ENCODE measurements at regions not wholly inside any gene's neighbourhood (a gene's known extent, or its start where the extent isn't known, plus 50 kb on each side); places are given as distances from the start of the nearest gene placed in this dataset.

DNA sequence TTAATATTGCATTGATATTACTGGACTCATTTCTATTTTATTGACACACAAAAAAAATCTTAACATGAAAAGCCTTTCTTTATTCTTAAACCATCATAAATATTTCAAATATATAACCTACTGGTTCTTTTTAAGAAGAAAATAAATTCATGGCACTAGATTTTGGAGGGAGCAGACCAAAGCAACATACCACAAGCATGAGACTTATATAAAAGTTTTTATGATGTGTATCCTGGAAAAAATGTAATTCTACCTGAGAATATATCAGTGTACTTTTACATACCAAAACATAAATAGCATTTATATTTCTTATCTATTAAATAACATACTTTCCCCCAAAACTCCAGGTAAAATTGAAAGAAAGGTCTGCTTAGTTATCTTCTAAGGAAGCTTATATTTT lies 508.2 kb upstream of the SEMA3D start:
- TF ChIP-seq NFXL1 (CRISPR knock-in tag; IDR thresholded peaks at IDR 0.05): no peak
- no peak for TF ChIP-seq PHB (CRISPR knock-in tag; IDR thresholded peaks at IDR 0.05)
- TF ChIP-seq RFX7 (CRISPR knock-in tag; IDR thresholded peaks at IDR 0.05): no peak
- FAIRE-seq (no peak), DNase-seq (ENCODE audit: extremely low read depth in 1 of 4, low spot score in 3 of 4) (no peak), ATAC-seq (no peak)
- no peaks in the 10 kb centered on the region for H3K27me3 ChIP-seq (ENCODE audit: control insufficient read depth in 2 of 2, insufficient read depth in 2 of 2, low read length in 2 of 2)
- no peak overlapping the region for H3K4me2 ChIP-seq (ENCODE audit: insufficient read depth, low read length)
- 0 out of 2 replicates have a peak, but pooled peaks cover 1% of the 10 kb centered on the region for H3K9me3 ChIP-seq (replicated peaks; ENCODE audit: control insufficient read depth, insufficient read depth, low read depth, low read length)
- no peak overlapping the region for H2AFZ ChIP-seq (ENCODE audit: low read depth, low read length)
- no peak overlapping the region for H3K4me3 ChIP-seq
- intact Hi-C loops (cut with micrococcal nuclease) (no loop called here), in situ Hi-C loops (cut with MboI) (no loop called here)
- H3K9me1 ChIP-seq (ENCODE audit: control insufficient read depth, insufficient read depth, low read length): no peaks in the 10 kb centered on the region
- H3K36me3 ChIP-seq (ENCODE audit: control insufficient read depth, insufficient read depth, low read length): no peaks in the 10 kb centered on the region
- H3K27ac ChIP-seq (ENCODE audit: extremely low read depth, low read depth, low read length): no peak overlapping the region
- no peaks in the 10 kb centered on the region for H3K4me1 ChIP-seq (replicated peaks in 1 of 2; ENCODE audit: control insufficient read depth in 2 of 2, insufficient read depth in 2 of 2, low read length in 2 of 2)
- POLR2A ChIA-PET: no interaction called here
- CTCF ChIA-PET (ENCODE audit: low intra/inter-chr PET ratio): no interaction called here
- H3K9ac ChIP-seq (ENCODE audit: insufficient read depth in 1 of 2, low read depth in 2 of 2, low read length in 2 of 2): no peak overlapping the region
- H3K79me2 ChIP-seq (ENCODE audit: control insufficient read depth, insufficient read depth, low read length): no peaks in the 10 kb centered on the region
- no peaks in the 10 kb centered on the region for H4K20me1 ChIP-seq (replicated peaks; ENCODE audit: control insufficient read depth, insufficient read depth, low read length)
- BruUV-seq (replicated peaks): no TSS peak

DNA sequence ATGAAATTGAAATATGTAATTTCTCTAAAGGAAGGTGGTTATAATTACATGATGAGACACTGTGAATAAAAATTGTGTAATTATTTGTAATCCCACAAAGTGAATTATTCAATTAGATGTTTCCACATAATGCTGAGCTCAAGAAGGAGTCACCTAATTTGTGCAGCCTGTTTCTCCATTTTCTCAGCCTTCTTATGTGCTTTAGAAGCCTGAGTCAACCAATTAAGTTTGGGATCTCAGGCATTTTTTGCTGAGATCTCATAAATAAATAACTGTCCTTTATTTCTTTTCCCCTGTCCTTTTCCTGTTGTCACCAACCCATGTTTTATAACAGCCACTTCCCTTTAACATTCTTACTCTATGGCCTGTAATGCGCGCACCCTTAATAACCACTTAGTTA lies 506.5 kb upstream of the SEMA3D start:
- in situ Hi-C loops (cut with MboI): no loop called here
- ATAC-seq: no peak
- Histone ChIP-seq H3K9me3 (replicated peaks; ENCODE audit: control insufficient read depth, insufficient read depth, low read depth, low read length) (0 out of 2 replicates have a peak, but pooled peaks cover 1% of the 10 kb centered on the region), H3K4me3 (no peak overlapping the region), H3K27ac (ENCODE audit: extremely low read depth, low read depth, low read length) (no peak overlapping the region), H3K27me3 (ENCODE audit: control insufficient read depth in 2 of 2, insufficient read depth in 2 of 2, low read length in 2 of 2) (no peaks in the 10 kb centered on the region), H3K9me1 (ENCODE audit: control insufficient read depth, insufficient read depth, low read length) (no peaks in the 10 kb centered on the region), H3K4me1 (replicated peaks in 1 of 2; ENCODE audit: control insufficient read depth in 2 of 2, insufficient read depth in 2 of 2, low read length in 2 of 2) (no peaks in the 10 kb centered on the region), H3K4me2 (ENCODE audit: insufficient read depth, low read length) (no peak overlapping the region), H2AFZ (ENCODE audit: low read depth, low read length) (no peak overlapping the region), H3K36me3 (ENCODE audit: control insufficient read depth, insufficient read depth, low read length) (no peaks in the 10 kb centered on the region), H4K20me1 (replicated peaks; ENCODE audit: control insufficient read depth, insufficient read depth, low read length) (no peaks in the 10 kb centered on the region), H3K9ac (ENCODE audit: insufficient read depth in 1 of 2, low read depth in 2 of 2, low read length in 2 of 2) (no peak overlapping the region), H3K79me2 (ENCODE audit: control insufficient read depth, insufficient read depth, low read length) (no peaks in the 10 kb centered on the region)
- CTCF ChIA-PET (ENCODE audit: low intra/inter-chr PET ratio): no interaction called here
- WGBS (ENCODE audit: insufficient coverage, low coverage, missing lambda C conversion rate): 0% methylated on average over 2 of the region's 2 CpGs
- DNase-seq (ENCODE audit: extremely low read depth in 1 of 4, low spot score in 3 of 4): no peak
- no peak for FAIRE-seq
- POLR2A ChIA-PET: no interaction called here
- no TSS peak for BruUV-seq (replicated peaks)
- TF ChIP-seq HCFC1 (IDR thresholded peaks at IDR 0.05; ENCODE audit: low read depth, low read length): no peak
- TF ChIP-seq SMAD2 (IDR thresholded peaks at IDR 0.05; ENCODE audit: low read depth, low read length): no peak
- no peak for TF ChIP-seq CBX2 (IDR thresholded peaks at IDR 0.05; ENCODE audit: insufficient read depth, low read length, poor library complexity, severe bottlenecking)
- intact Hi-C loops (cut with micrococcal nuclease): no loop called here

Data from K562 (cell line).